Vagina (tissue), 2 donors: ENCODE measurements at regions not wholly inside any gene's neighbourhood (a gene's known extent, or its start where the extent isn't known, plus 50 kb on each side); places are given as distances from the start of the nearest gene placed in this dataset.

Experiments
- POLR2A ChIP-seq, 2 donors: fragments of 450-650 bp; IDR thresholded peaks; one replicate each; pipeline ENCODE4 v1.6.1; 2017; ENCODE audit warnings: antibody characterized with exemption in 2 of 2, mild to moderate bottlenecking in 2 of 2, moderate library complexity in 2 of 2
- POLR2AphosphoS5 ChIP-seq, 2 donors: sonication (generic); formaldehyde crosslinking; IDR thresholded peaks; one replicate each; pipeline ENCODE4 v1.9.0; 2017; ENCODE audit warnings: antibody characterized with exemption in 2 of 2, mild to moderate bottlenecking in 2 of 2, low read depth in 1 of 2; ENCODE audit not compliant: insufficient read depth in 1 of 2
- TF ChIP-seq, protein P1 (sequence below), 3 experiments: fragments of 450-650 bp in 2 of 3; fragments of 200-600 bp in 1 of 3; sonication (generic) in 1 of 3; IDR thresholded peaks; one replicate each; pipeline ENCODE4 v1.5.1; 2017 to 2019; ENCODE audit warnings: antibody characterized with exemption in 3 of 3, mild to moderate bottlenecking in 2 of 3, moderate library complexity in 2 of 3

DNA sequence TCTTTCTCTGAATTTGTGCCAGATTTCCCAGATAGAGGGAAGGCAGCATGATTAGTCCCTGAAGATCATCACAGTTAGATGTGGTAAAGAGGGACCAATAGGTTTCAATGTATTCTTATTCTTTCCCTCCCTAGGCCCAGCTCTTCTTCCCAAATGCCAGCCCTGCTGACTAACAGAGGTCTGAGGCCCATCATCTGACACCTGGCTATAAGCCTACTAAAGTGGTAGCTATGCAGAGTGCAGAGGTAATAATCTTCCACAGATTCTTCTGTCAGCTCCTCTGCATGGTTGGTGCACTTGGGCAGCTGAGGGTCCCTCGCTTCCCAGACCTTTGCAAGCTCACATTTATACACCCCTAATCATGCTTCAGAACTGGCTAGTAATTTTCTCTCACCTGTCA is 63.7 kb upstream of the PZP start:
- TF ChIP-seq, protein P1, sequence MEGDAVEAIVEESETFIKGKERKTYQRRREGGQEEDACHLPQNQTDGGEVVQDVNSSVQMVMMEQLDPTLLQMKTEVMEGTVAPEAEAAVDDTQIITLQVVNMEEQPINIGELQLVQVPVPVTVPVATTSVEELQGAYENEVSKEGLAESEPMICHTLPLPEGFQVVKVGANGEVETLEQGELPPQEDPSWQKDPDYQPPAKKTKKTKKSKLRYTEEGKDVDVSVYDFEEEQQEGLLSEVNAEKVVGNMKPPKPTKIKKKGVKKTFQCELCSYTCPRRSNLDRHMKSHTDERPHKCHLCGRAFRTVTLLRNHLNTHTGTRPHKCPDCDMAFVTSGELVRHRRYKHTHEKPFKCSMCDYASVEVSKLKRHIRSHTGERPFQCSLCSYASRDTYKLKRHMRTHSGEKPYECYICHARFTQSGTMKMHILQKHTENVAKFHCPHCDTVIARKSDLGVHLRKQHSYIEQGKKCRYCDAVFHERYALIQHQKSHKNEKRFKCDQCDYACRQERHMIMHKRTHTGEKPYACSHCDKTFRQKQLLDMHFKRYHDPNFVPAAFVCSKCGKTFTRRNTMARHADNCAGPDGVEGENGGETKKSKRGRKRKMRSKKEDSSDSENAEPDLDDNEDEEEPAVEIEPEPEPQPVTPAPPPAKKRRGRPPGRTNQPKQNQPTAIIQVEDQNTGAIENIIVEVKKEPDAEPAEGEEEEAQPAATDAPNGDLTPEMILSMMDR (IDR thresholded peaks at IDR 0.05): no peak
- no peak for TF ChIP-seq POLR2AphosphoS5 (IDR thresholded peaks at IDR 0.05; ENCODE audit: insufficient read depth in 1 of 2, low read depth in 1 of 2)
- no peak for TF ChIP-seq POLR2A (IDR thresholded peaks at IDR 0.05)
